ENCODE measurements at regions not wholly inside any gene's neighbourhood (a gene's known extent, or its start where the extent isn't known, plus 50 kb on each side); places are given as distances from the start of the nearest gene placed in this dataset.

DNA sequence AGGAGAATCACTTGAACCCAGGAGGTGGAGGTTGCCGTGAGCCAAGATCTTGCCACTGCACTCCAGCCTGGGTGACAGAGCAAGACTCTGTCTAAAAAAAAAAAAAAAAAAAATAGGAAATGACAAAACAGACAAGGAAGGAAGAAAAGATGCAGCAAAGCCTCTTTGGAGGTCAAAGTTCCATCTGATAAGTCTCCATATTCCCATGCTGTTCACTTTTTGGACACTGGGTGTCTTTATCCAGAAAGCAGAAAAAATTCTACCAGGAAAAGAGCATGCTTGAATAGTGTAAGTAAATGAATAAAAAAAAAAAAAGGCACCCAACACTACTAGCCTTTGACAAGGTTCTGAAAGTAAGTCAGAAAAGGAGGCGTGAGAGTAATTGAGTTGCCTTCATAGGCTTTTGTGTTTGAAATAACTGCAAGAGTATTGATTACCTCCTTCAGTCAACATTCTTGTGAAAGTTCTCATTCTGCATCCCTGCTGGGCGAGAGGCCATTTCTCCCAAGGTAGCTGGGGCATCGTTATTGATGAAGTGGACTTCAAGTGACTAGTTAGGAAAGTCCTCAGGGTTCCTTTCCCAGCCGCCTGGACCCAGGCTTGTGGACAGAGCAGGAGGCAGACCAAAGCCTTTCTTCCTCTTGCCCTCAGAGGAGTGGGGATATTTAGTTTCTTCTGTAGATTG lies 133.3 kb upstream of the KIF5B start (continued):
- TF ChIP-seq, protein P1, sequence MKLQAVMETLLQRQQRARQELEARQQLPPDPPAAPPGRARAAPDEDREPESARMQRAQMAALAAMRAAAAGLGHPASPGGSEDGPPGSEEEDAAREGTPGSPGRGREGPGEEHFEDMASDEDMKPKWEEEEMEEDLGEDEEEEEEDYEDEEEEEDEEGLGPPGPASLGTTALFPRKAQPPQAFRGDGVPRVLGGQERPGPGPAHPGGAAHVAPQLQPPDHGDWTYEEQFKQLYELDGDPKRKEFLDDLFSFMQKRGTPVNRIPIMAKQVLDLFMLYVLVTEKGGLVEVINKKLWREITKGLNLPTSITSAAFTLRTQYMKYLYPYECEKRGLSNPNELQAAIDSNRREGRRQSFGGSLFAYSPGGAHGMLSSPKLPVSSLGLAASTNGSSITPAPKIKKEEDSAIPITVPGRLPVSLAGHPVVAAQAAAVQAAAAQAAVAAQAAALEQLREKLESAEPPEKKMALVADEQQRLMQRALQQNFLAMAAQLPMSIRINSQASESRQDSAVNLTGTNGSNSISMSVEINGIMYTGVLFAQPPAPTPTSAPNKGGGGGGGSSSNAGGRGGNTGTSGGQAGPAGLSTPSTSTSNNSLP (IDR thresholded peaks at IDR 0.05; ENCODE audit: low read depth, low read length): 0 out of 2 replicates have a peak, but pooled peaks have one; percentile 8
- TF ChIP-seq HNF4A (CRISPR knock-in tag; IDR thresholded peaks at IDR 0.05) (peak; percentile 61), RELA (CRISPR knock-in tag; IDR thresholded peaks at IDR 0.05) (no peak), CBFB (CRISPR knock-in tag; IDR thresholded peaks at IDR 0.05) (no peak), ZNF792 (CRISPR knock-in tag; IDR thresholded peaks at IDR 0.05) (no peak), GATAD2A (CRISPR knock-in tag; IDR thresholded peaks at IDR 0.05) (peak; percentile 78), ZNF572 (CRISPR knock-in tag; IDR thresholded peaks at IDR 0.05) (no peak), ELF3 (CRISPR knock-in tag; IDR thresholded peaks at IDR 0.05) (peak; percentile 40; the same call in 1 of the 2 replicates), FOXJ3 (CRISPR knock-in tag; IDR thresholded peaks at IDR 0.05; ENCODE audit: borderline replicate concordance) (peak; percentile 19; the same call in 1 of the 2 replicates), SOX6 (IDR thresholded peaks at IDR 0.05) (no peak), SOX6 (CRISPR knock-in tag; IDR thresholded peaks at IDR 0.05) (peak; percentile 61; the same call in 1 of the 2 replicates), ZNF678 (CRISPR knock-in tag; IDR thresholded peaks at IDR 0.05) (no peak), HOXA3 (CRISPR knock-in tag; IDR thresholded peaks at IDR 0.05) (peak; percentile 28; the same call in 1 of the 2 replicates), ZNF616 (CRISPR knock-in tag; IDR thresholded peaks at IDR 0.05; ENCODE audit: low read depth) (no peak), HNF4G (IDR thresholded peaks at IDR 0.05; ENCODE audit: borderline replicate concordance, low read depth, low read length) (peak; percentile 74; the same call in 1 of the 2 replicates), HNF4G (CRISPR knock-in tag; IDR thresholded peaks at IDR 0.05; ENCODE audit: borderline replicate concordance, low read depth) (no peak), SOX13 (IDR thresholded peaks at IDR 0.05) (no peak), SOX13 (CRISPR knock-in tag; conservative IDR thresholded peaks at IDR 0.05 in 1 of 2, IDR thresholded peaks at IDR 0.05 in 1 of 2) (peak in 1 of 2 experiments; percentile 44; a peak in 1 of 4 replicates), REPIN1 (CRISPR knock-in tag; IDR thresholded peaks at IDR 0.05; ENCODE audit: borderline replicate concordance, low read depth) (peak; percentile 3; the same call in 1 of the 2 replicates)
- TF ChIP-seq, protein P2, sequence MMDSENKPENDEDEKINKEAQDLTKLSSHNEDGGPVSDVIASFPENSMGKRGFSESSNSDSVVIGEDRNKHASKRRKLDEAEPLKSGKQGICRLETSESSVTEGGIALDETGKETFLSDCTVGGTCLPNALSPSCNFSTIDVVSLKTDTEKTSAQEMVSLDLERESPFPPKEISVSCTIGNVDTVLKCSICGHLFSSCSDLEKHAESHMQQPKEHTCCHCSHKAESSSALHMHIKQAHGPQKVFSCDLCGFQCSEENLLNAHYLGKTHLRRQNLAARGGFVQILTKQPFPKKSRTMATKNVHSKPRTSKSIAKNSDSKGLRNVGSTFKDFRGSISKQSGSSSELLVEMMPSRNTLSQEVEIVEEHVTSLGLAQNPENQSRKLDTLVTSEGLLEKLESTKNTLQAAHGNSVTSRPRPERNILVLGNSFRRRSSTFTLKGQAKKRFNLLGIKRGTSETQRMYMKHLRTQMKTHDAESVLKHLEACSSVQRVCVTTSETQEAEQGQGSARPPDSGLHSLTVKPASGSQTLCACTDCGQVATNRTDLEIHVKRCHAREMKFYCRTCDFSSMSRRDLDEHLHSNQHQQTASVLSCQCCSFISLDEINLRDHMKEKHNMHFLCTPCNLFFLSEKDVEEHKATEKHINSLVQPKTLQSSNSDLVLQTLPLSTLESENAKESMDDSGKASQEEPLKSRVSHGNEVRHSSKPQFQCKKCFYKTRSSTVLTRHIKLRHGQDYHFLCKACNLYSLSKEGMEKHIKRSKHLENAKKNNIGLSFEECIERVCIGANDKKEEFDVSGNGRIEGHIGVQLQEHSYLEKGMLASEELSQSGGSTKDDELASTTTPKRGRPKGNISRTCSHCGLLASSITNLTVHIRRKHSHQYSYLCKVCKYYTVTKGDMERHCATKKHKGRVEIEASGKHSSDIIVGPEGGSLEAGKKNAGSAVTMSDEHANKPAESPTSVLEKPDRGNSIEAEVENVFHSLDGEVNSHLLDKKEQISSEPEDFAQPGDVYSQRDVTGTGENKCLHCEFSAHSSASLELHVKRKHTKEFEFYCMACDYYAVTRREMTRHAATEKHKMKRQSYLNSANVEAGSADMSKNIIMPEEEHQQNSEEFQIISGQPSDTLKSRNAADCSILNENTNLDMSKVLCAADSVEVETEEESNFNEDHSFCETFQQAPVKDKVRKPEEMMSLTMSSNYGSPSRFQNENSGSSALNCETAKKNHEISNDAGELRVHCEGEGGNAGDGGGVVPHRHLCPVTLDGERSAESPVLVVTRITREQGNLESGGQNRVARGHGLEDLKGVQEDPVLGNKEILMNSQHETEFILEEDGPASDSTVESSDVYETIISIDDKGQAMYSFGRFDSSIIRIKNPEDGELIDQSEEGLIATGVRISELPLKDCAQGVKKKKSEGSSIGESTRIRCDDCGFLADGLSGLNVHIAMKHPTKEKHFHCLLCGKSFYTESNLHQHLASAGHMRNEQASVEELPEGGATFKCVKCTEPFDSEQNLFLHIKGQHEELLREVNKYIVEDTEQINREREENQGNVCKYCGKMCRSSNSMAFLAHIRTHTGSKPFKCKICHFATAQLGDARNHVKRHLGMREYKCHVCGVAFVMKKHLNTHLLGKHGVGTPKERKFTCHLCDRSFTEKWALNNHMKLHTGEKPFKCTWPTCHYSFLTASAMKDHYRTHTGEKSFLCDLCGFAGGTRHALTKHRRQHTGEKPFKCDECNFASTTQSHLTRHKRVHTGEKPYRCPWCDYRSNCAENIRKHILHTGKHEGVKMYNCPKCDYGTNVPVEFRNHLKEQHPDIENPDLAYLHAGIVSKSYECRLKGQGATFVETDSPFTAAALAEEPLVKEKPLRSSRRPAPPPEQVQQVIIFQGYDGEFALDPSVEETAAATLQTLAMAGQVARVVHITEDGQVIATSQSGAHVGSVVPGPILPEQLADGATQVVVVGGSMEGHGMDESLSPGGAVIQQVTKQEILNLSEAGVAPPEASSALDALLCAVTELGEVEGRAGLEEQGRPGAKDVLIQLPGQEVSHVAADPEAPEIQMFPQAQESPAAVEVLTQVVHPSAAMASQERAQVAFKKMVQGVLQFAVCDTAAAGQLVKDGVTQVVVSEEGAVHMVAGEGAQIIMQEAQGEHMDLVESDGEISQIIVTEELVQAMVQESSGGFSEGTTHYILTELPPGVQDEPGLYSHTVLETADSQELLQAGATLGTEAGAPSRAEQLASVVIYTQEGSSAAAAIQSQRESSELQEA (CRISPR knock-in tag; IDR thresholded peaks at IDR 0.05; ENCODE audit: not compliant biosample characterization): no peak
